GM23338 (cell line): ENCODE measurements at regions not wholly inside any gene's neighbourhood (a gene's known extent, or its start where the extent isn't known, plus 50 kb on each side); places are given as distances from the start of the nearest gene placed in this dataset.

ENCODE experiments used
- ATAC-seq: fragments of 200-7000 bp; cut with Tn5 transposase; 3 replicates; pipeline ENCODE4 v1.9.1; 2020
- DNase-seq: peaks from one replicate; pipeline ENCODE4 v3.0.0-alpha.2; 2015; ENCODE audit warnings: low spot score
- H2AFZ ChIP-seq: fragments of 200-600 bp; sonication (generic); 2 replicates; pipeline ENCODE4 v1.8.0; 2016; ENCODE audit warnings: antibody characterized with exemption, mild to moderate bottlenecking, moderate library complexity
- H3F3A ChIP-seq: fragments of 200-600 bp; sonication (generic); replicated peaks from 2 replicates; pipeline ENCODE4 v1.8.0; 2017; ENCODE audit warnings: antibody characterized with exemption, mixed run types, low read depth
- H3K27ac ChIP-seq: fragments of 200-600 bp; sonication (generic); 2 replicates; pipeline ENCODE4 v1.6.1; 2016; ENCODE audit warnings: low read depth
- H3K27me3 ChIP-seq: fragments of 200-600 bp; sonication (generic); 2 replicates; pipeline ENCODE4 v1.8.0; 2016; ENCODE audit warnings: mild to moderate bottlenecking, mixed run types, moderate library complexity; ENCODE audit not compliant: insufficient read depth
- H3K36me3 ChIP-seq: fragments of 200-600 bp; sonication (generic); 2 replicates; pipeline ENCODE4 v1.8.0; 2016; ENCODE audit warnings: mild to moderate bottlenecking; ENCODE audit not compliant: insufficient read depth
- H3K4me1 ChIP-seq: fragments of 200-600 bp; sonication (generic); 2 replicates; pipeline ENCODE4 v1.8.0; 2016; ENCODE audit warnings: mild to moderate bottlenecking, moderate library complexity; ENCODE audit not compliant: insufficient read depth
- H3K4me2 ChIP-seq: fragments of 200-600 bp; sonication (generic); 2 replicates; pipeline ENCODE4 v1.7.1; 2017; ENCODE audit warnings: mixed run types
- H3K4me3 ChIP-seq: fragments of 200-600 bp; sonication (generic); 2 replicates; pipeline ENCODE4 v1.6.1; 2016; ENCODE audit warnings: mixed run types
- H3K79me2 ChIP-seq: fragments of 200-600 bp; sonication (generic); replicated peaks from 2 replicates; pipeline ENCODE4 v1.8.0; 2017; ENCODE audit warnings: mild to moderate bottlenecking; ENCODE audit not compliant: insufficient read depth
- H3K9me2 ChIP-seq: fragments of 200-600 bp; sonication (generic); 2 replicates; pipeline ENCODE4 v1.8.0; 2017; ENCODE audit not compliant: insufficient read depth
- H4K20me1 ChIP-seq: fragments of 200-600 bp; sonication (generic); replicated peaks from 2 replicates; pipeline ENCODE4 v1.8.0; 2017; ENCODE audit warnings: mild to moderate bottlenecking; ENCODE audit not compliant: insufficient read depth
- H3K27ac Mint-ChIP-seq: 2 replicates; pipeline ENCODE4 v1.8.0; 2020; ENCODE audit warnings: inconsistent platforms, mild to moderate bottlenecking, moderate library complexity, mixed read lengths
- H3K27me3 Mint-ChIP-seq: 3 replicates; pipeline ENCODE4 v1.8.0; 2022; ENCODE audit warnings: low read depth, mild to moderate bottlenecking, moderate library complexity, mixed read lengths, inconsistent platforms; ENCODE audit not compliant: insufficient read depth, poor library complexity
- H3K36me3 Mint-ChIP-seq: 3 replicates; pipeline ENCODE4 v1.8.0; 2021; ENCODE audit warnings: low read depth, mild to moderate bottlenecking, inconsistent platforms, moderate library complexity, mixed read lengths
- H3K4me1 Mint-ChIP-seq: 3 replicates; pipeline ENCODE4 v1.8.0; 2020; ENCODE audit warnings: mild to moderate bottlenecking, inconsistent platforms, mixed read lengths
- H3K4me3 Mint-ChIP-seq: 3 replicates; pipeline ENCODE4 v1.8.0; 2021; ENCODE audit warnings: moderate library complexity, mild to moderate bottlenecking, inconsistent platforms, mixed read lengths
- H3K9me3 Mint-ChIP-seq: 3 replicates; pipeline ENCODE4 v1.8.0; 2020; ENCODE audit warnings: moderate library complexity, mild to moderate bottlenecking, inconsistent platforms, mixed read lengths
- CTCF ChIP-seq, 2 experiments: fragments of 200-600 bp in 1 of 2; sonication (generic) in 1 of 2; conservative IDR thresholded peaks; 2 replicates each; pipeline versions ENCODE4 v1.5.1 to v1.6.1; 2016 to 2017; ENCODE audit warnings: antibody characterized with exemption in 2 of 2, low read depth in 2 of 2, mild to moderate bottlenecking in 2 of 2, moderate library complexity in 1 of 2
- EZH2 ChIP-seq: fragments of 200-600 bp; sonication (generic); IDR thresholded peaks from one replicate; pipeline ENCODE4 v1.8.0; 2017; ENCODE audit warnings: antibody characterized with exemption, mild to moderate bottlenecking, low read depth; ENCODE audit not compliant: unreplicated experiment
- EZH2phosphoT487 ChIP-seq: fragments of 200-600 bp; sonication (generic); IDR thresholded peaks from one replicate; pipeline ENCODE4 v1.8.1; 2018; ENCODE audit warnings: antibody characterized with exemption; ENCODE audit not compliant: unreplicated experiment
- NANOG ChIP-seq: IDR thresholded peaks from 2 replicates; pipeline ENCODE4 v1.6.1; 2016; ENCODE audit warnings: antibody characterized with exemption, borderline replicate concordance
- TF ChIP-seq, protein P1 (sequence below): fragments of 250-450 bp; sonication (Bioruptor Pico); IDR thresholded peaks from 2 replicates; pipeline ENCODE4 v1.5.0; 2020; ENCODE audit warnings: mild to moderate bottlenecking, moderate library complexity
- TF ChIP-seq, protein P2 (sequence below): IDR thresholded peaks from 2 replicates; pipeline ENCODE4 v1.6.1; 2016; ENCODE audit warnings: antibody characterized with exemption

DNA sequence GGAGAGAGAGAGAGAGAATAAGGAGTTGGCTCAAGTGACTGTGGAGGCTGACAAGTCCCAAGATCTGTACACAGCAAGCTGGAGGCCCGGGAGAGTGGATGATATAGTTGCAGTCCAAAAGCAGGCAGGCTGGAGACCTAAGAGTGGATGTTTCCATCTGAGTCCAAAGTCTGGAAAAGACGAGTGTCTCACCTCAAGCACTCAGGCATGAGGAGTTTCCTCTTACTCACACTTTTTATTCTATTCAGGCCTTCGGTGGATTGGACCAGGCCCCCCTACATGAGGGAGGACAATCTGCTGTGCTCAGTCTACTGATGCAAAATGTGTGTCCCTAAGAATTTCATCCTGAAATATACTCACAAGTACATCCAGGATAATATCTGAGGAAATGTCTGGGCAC, 484.6 kb downstream of the VRK1 start (continued):
- TF ChIP-seq, protein P1, sequence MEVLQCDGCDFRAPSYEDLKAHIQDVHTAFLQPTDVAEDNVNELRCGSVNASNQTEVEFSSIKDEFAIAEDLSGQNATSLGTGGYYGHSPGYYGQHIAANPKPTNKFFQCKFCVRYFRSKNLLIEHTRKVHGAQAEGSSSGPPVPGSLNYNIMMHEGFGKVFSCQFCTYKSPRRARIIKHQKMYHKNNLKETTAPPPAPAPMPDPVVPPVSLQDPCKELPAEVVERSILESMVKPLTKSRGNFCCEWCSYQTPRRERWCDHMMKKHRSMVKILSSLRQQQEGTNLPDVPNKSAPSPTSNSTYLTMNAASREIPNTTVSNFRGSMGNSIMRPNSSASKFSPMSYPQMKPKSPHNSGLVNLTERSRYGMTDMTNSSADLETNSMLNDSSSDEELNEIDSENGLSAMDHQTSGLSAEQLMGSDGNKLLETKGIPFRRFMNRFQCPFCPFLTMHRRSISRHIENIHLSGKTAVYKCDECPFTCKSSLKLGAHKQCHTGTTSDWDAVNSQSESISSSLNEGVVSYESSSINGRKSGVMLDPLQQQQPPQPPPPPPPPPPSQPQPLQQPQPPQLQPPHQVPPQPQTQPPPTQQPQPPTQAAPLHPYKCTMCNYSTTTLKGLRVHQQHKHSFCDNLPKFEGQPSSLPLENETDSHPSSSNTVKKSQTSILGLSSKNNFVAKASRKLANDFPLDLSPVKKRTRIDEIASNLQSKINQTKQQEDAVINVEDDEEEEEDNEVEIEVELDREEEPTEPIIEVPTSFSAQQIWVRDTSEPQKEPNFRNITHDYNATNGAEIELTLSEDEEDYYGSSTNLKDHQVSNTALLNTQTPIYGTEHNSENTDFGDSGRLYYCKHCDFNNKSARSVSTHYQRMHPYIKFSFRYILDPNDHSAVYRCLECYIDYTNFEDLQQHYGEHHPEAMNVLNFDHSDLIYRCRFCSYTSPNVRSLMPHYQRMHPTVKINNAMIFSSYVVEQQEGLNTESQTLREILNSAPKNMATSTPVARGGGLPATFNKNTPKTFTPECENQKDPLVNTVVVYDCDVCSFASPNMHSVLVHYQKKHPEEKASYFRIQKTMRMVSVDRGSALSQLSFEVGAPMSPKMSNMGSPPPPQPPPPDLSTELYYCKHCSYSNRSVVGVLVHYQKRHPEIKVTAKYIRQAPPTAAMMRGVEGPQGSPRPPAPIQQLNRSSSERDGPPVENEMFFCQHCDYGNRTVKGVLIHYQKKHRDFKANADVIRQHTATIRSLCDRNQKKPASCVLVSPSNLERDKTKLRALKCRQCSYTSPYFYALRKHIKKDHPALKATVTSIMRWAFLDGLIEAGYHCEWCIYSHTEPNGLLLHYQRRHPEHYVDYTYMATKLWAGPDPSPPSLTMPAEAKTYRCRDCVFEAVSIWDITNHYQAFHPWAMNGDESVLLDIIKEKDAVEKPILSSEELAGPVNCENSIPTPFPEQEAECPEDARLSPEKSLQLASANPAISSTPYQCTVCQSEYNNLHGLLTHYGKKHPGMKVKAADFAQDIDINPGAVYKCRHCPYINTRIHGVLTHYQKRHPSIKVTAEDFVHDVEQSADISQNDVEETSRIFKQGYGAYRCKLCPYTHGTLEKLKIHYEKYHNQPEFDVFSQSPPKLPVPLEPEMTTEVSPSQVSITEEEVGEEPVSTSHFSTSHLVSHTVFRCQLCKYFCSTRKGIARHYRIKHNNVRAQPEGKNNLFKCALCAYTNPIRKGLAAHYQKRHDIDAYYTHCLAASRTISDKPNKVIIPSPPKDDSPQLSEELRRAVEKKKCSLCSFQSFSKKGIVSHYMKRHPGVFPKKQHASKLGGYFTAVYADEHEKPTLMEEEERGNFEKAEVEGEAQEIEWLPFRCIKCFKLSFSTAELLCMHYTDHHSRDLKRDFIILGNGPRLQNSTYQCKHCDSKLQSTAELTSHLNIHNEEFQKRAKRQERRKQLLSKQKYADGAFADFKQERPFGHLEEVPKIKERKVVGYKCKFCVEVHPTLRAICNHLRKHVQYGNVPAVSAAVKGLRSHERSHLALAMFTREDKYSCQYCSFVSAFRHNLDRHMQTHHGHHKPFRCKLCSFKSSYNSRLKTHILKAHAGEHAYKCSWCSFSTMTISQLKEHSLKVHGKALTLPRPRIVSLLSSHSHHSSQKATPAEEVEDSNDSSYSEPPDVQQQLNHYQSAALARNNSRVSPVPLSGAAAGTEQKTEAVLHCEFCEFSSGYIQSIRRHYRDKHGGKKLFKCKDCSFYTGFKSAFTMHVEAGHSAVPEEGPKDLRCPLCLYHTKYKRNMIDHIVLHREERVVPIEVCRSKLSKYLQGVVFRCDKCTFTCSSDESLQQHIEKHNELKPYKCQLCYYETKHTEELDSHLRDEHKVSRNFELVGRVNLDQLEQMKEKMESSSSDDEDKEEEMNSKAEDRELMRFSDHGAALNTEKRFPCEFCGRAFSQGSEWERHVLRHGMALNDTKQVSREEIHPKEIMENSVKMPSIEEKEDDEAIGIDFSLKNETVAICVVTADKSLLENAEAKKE (CRISPR knock-in tag): no peak

DNA sequence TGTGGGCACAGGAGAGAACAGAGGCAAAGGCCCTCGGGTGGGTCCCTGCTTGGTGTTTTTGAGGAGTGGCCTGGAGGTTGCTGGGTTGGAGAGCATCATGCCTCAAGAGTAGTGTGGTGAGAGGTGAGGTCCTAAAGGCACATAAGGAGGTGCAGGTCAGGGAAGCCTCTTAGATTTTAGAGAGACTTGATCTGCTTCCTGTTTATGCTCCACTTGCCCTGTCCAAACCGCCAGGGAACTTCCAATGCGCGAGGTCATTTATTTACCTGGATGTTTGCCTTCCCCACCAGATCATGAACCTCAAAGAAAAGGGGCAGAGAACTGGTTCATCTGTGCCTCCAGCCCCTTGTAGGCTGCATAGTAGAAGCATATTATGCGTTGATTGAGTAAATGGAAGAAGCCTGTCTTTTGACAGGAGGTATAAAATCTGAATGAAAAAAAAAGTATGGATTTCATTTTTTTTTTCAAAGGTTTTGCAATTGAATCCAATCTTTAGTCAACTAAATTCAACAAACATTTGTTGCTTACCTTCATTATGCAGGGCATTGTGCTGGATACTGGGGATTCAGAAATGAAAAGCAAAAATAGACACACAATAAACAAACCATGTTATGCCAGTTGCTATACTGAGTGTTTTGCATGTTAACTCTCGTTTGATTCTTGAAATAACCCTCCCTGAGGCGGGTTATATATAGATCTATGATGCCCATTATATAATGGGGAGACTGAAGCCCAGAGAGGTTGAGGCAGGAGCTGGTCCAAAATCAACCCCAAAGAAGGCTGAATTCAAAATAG, 485.2 kb downstream of the VRK1 start:
- Histone ChIP-seq H3K79me2 (no peaks in the 10 kb centered on the region), H3K9me2 (0 out of 2 replicates have a peak, but pooled peaks cover 4% of the 10 kb centered on the region), H2AFZ (no peak overlapping the region), H4K20me1 (no peaks in the 10 kb centered on the region), H3K4me2 (no peak overlapping the region), H3K36me3 (no peaks in the 10 kb centered on the region), H3K4me1 (peaks cover 12% of the 10 kb centered on the region), H3F3A (no peaks in the 10 kb centered on the region), H3K27ac (no peak overlapping the region), H3K4me3 (no peak overlapping the region), H3K27me3 (no peaks in the 10 kb centered on the region)
- no peak overlapping the region for H3K27ac Mint-ChIP-seq
- peaks cover 40% of the 10 kb centered on the region for H3K4me1 Mint-ChIP-seq
- no peak for TF ChIP-seq EZH2
- TF ChIP-seq CTCF (conservative IDR thresholded peaks at IDR 0.05; ENCODE audit: low read depth in 2 of 2): no peak
- no peak for TF ChIP-seq NANOG
- TF ChIP-seq, protein P2, sequence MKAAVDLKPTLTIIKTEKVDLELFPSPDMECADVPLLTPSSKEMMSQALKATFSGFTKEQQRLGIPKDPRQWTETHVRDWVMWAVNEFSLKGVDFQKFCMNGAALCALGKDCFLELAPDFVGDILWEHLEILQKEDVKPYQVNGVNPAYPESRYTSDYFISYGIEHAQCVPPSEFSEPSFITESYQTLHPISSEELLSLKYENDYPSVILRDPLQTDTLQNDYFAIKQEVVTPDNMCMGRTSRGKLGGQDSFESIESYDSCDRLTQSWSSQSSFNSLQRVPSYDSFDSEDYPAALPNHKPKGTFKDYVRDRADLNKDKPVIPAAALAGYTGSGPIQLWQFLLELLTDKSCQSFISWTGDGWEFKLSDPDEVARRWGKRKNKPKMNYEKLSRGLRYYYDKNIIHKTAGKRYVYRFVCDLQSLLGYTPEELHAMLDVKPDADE: no peak
- TF ChIP-seq EZH2phosphoT487: no peak
- no peak overlapping the region for H3K4me3 Mint-ChIP-seq
- no peak for ATAC-seq
- peaks cover 10% of the 10 kb centered on the region for H3K27me3 Mint-ChIP-seq
- DNase-seq: no peak
- no peaks in the 10 kb centered on the region for H3K36me3 Mint-ChIP-seq
- H3K9me3 Mint-ChIP-seq: no peaks in the 10 kb centered on the region
